CD8-positive, alpha-beta memory T cell (primary cell): ENCODE measurements at regions not wholly inside any gene's neighbourhood (a gene's known extent, or its start where the extent isn't known, plus 50 kb on each side); places are given as distances from the start of the nearest gene placed in this dataset.

Experiments used
- CTCF ChIA-PET: fragments of 350-600 bp; sonication (Branson Sonifier 250); formaldehyde crosslinking; loops from one replicate; lab custom pipeline; 2021; ENCODE audit warnings: antibody characterized with exemption; lab: Charles Lee
- POLR2A ChIA-PET: fragments of 350-600 bp; sonication (Branson Sonifier 250); formaldehyde crosslinking; loops from one replicate; lab custom pipeline; 2021; ENCODE audit warnings: antibody characterized with exemption; lab: Charles Lee
- DNase-seq, 5 donors: peaks; one replicate each; pipeline versions ENCODE4 v3.0.0 to v3.0.0-alpha.2; 2020 to 2022; ENCODE audit warnings: mixed read lengths in 1 of 5
- H3K27ac ChIP-seq: one replicate; pipeline ENCODE4 v1.7.0; 2013; ENCODE audit warnings: low read depth, mild to moderate bottlenecking, low read length, moderate library complexity
- H3K27me3 ChIP-seq: 2 replicates; pipeline ENCODE4 v1.7.0; 2013; ENCODE audit warnings: low read length, mild to moderate bottlenecking; ENCODE audit not compliant: insufficient read depth, poor library complexity, severe bottlenecking
- H3K36me3 ChIP-seq: 2 replicates; pipeline ENCODE4 v1.7.0; 2013; ENCODE audit warnings: mild to moderate bottlenecking, low read length, moderate library complexity; ENCODE audit not compliant: insufficient read depth
- H3K4me1 ChIP-seq: 2 replicates; pipeline ENCODE4 v1.7.0; 2013; ENCODE audit warnings: mild to moderate bottlenecking, low read length, moderate library complexity; ENCODE audit not compliant: insufficient read depth
- H3K4me3 ChIP-seq: 2 replicates; pipeline ENCODE4 v1.7.0; 2013; ENCODE audit warnings: mild to moderate bottlenecking, low read length
- H3K9me3 ChIP-seq: 2 replicates; pipeline ENCODE4 v1.7.0; 2013; ENCODE audit warnings: mild to moderate bottlenecking, low read length
- H3K27ac Mint-ChIP-seq, 8 donors: one replicate each; pipeline ENCODE4 v1.8.0; 2020 to 2021; ENCODE audit warnings: mixed read lengths in 8 of 8, mild to moderate bottlenecking in 6 of 8, inconsistent platforms in 3 of 8, moderate library complexity in 3 of 8
- H3K27me3 Mint-ChIP-seq, 2 donors: one replicate each; pipeline ENCODE4 v1.8.0; 2020 to 2021; ENCODE audit warnings: mixed read lengths in 2 of 2, mild to moderate bottlenecking in 1 of 2, moderate library complexity in 1 of 2
- H3K36me3 Mint-ChIP-seq, 3 donors: one replicate each; pipeline ENCODE4 v1.8.0; 2020 to 2021; ENCODE audit warnings: mixed read lengths in 3 of 3, inconsistent platforms in 1 of 3, mild to moderate bottlenecking in 1 of 3
- H3K4me1 Mint-ChIP-seq, 3 donors: one replicate each; pipeline ENCODE4 v1.8.0; 2020 to 2021; ENCODE audit warnings: mixed read lengths in 3 of 3, inconsistent platforms in 1 of 3, mild to moderate bottlenecking in 1 of 3
- H3K4me3 Mint-ChIP-seq, 7 donors: one replicate each; pipeline ENCODE4 v1.8.0; 2020 to 2021; ENCODE audit warnings: mixed read lengths in 7 of 7, mild to moderate bottlenecking in 6 of 7, moderate library complexity in 4 of 7, inconsistent platforms in 2 of 7
- H3K9me3 Mint-ChIP-seq, 5 donors: one replicate each; pipeline ENCODE4 v1.8.0; 2020 to 2022; ENCODE audit warnings: mixed read lengths in 5 of 5, mild to moderate bottlenecking in 3 of 5, moderate library complexity in 2 of 5, inconsistent platforms in 1 of 5

- Histone ChIP-seq H3K27ac (no peak overlapping the region), H3K9me3 (no peaks in the 10 kb centered on the region), H3K4me3 (no peak overlapping the region), H3K36me3 (no peaks in the 10 kb centered on the region), H3K4me1 (no peaks in the 10 kb centered on the region), H3K27me3 (no peaks in the 10 kb centered on the region)
- H3K27me3 Mint-ChIP-seq = peaks cover 2 to 12% of the 10 kb centered on the region in 2 donors
- no peak for DNase-seq
- no peaks in the 10 kb centered on the region for H3K36me3 Mint-ChIP-seq
- H3K27ac Mint-ChIP-seq = no peak overlapping the region
- no peak overlapping the region for H3K4me3 Mint-ChIP-seq
- no peaks in the 10 kb centered on the region for H3K4me1 Mint-ChIP-seq
- ChIA-PET POLR2A (no interaction called here), CTCF (no interaction called here)
- no peaks in the 10 kb centered on the region for H3K9me3 Mint-ChIP-seq
Measured at GRCh38 chr10:117640406-117640805, 97.9 kb downstream of the EMX2 start.

GRCh38 chr10:117646718-117647117, 104.2 kb downstream of the EMX2 start:
- Mint-ChIP-seq H3K4me1 (no peaks in the 10 kb centered on the region), H3K36me3 (no peaks in the 10 kb centered on the region), H3K4me3 (no peak overlapping the region), H3K27me3 (peaks cover 8 to 11% of the 10 kb centered on the region in 2 donors), H3K9me3 (peaks cover 0 to 2% (median 0%) of the 10 kb centered on the region in 5 donors), H3K27ac (no peak overlapping the region)
- no peaks in the 10 kb centered on the region for H3K27me3 ChIP-seq
- H3K27ac ChIP-seq = no peak overlapping the region
- no peak for DNase-seq
- POLR2A ChIA-PET = no interaction called here
- no peaks in the 10 kb centered on the region for H3K9me3 ChIP-seq
- no peak overlapping the region for H3K4me3 ChIP-seq
- H3K4me1 ChIP-seq = no peaks in the 10 kb centered on the region
- H3K36me3 ChIP-seq = no peaks in the 10 kb centered on the region
- CTCF ChIA-PET = no interaction called here

- POLR2A ChIA-PET = no interaction called here
- Mint-ChIP-seq H3K27ac (no peak overlapping the region), H3K4me3 (no peak overlapping the region), H3K9me3 (peaks cover 0 to 7% (median 0%) of the 10 kb centered on the region in 5 donors), H3K4me1 (no peaks in the 10 kb centered on the region), H3K27me3 (peaks cover 8% of the 10 kb centered on the region in 2 donors), H3K36me3 (no peaks in the 10 kb centered on the region)
- H3K27ac ChIP-seq = no peak overlapping the region
- no peaks in the 10 kb centered on the region for H3K27me3 ChIP-seq
- no peaks in the 10 kb centered on the region for H3K36me3 ChIP-seq
- H3K4me3 ChIP-seq = no peak overlapping the region
- no peaks in the 10 kb centered on the region for H3K9me3 ChIP-seq
- CTCF ChIA-PET = no interaction called here
- DNase-seq = no peak
- no peaks in the 10 kb centered on the region for H3K4me1 ChIP-seq
Measured at GRCh38 chr10:117647306-117647705, 104.8 kb downstream of the EMX2 start.

- POLR2A ChIA-PET = no interaction called here
- Histone ChIP-seq H3K4me3 (no peak overlapping the region), H3K36me3 (no peaks in the 10 kb centered on the region), H3K4me1 (no peaks in the 10 kb centered on the region), H3K9me3 (no peaks in the 10 kb centered on the region), H3K27ac (no peak overlapping the region), H3K27me3 (no peaks in the 10 kb centered on the region)
- H3K27ac Mint-ChIP-seq = no peak overlapping the region
- H3K9me3 Mint-ChIP-seq = peaks cover 0 to 8% (median 4%) of the 10 kb centered on the region in 5 donors
- peaks cover 4 to 8% of the 10 kb centered on the region in 2 donors for H3K27me3 Mint-ChIP-seq
- H3K4me3 Mint-ChIP-seq = no peak overlapping the region
- CTCF ChIA-PET = no interaction called here
- H3K36me3 Mint-ChIP-seq = no peaks in the 10 kb centered on the region
- H3K4me1 Mint-ChIP-seq = no peaks in the 10 kb centered on the region
- DNase-seq = no peak
Measured at GRCh38 chr10:117651121-117651520, 108.6 kb downstream of the EMX2 start.

GRCh38 chr10:117652228-117653169, 110.0 kb downstream of the EMX2 start:
- H3K36me3 Mint-ChIP-seq = no peaks in the 10 kb centered on the region
- ChIA-PET POLR2A (no interaction called here), CTCF (no interaction called here)
- no peak overlapping the region for H3K4me3 ChIP-seq
- H3K27ac ChIP-seq = no peak overlapping the region
- H3K9me3 Mint-ChIP-seq = peaks cover 0 to 8% (median 4%) of the 10 kb centered on the region in 5 donors
- no peak overlapping the region for H3K27ac Mint-ChIP-seq
- H3K9me3 ChIP-seq = no peaks in the 10 kb centered on the region
- H3K36me3 ChIP-seq = no peaks in the 10 kb centered on the region
- H3K4me1 ChIP-seq = no peaks in the 10 kb centered on the region
- no peak overlapping the region for H3K4me3 Mint-ChIP-seq
- no peaks in the 10 kb centered on the region for H3K27me3 ChIP-seq
- peaks cover 0 to 2% of the 10 kb centered on the region in 2 donors for H3K27me3 Mint-ChIP-seq
- no peak for DNase-seq
- H3K4me1 Mint-ChIP-seq = peaks cover 0 to 4% (median 0%) of the 10 kb centered on the region in 3 donors

GRCh38 chr10:117653170-117653515, 110.6 kb downstream of the EMX2 start:
- no peaks in the 10 kb centered on the region for H3K36me3 ChIP-seq
- H3K4me1 ChIP-seq = no peaks in the 10 kb centered on the region
- H3K27ac Mint-ChIP-seq = no peak overlapping the region
- H3K9me3 Mint-ChIP-seq = peaks cover 0 to 8% (median 4%) of the 10 kb centered on the region in 5 donors
- no peak overlapping the region for H3K27ac ChIP-seq
- peaks cover 0 to 2% of the 10 kb centered on the region in 2 donors for H3K27me3 Mint-ChIP-seq
- CTCF ChIA-PET = no interaction called here
- no peak for DNase-seq
- no peak overlapping the region for H3K4me3 Mint-ChIP-seq
- H3K4me3 ChIP-seq = no peak overlapping the region
- no peaks in the 10 kb centered on the region for H3K9me3 ChIP-seq
- H3K27me3 ChIP-seq = no peaks in the 10 kb centered on the region
- no peaks in the 10 kb centered on the region for H3K36me3 Mint-ChIP-seq
- POLR2A ChIA-PET = no interaction called here
- H3K4me1 Mint-ChIP-seq = peaks cover 0 to 4% (median 0%) of the 10 kb centered on the region in 3 donors

GRCh38 chr10:117654105-117654504, 111.6 kb downstream of the EMX2 start:
- H3K4me1 Mint-ChIP-seq = peaks cover 0 to 4% (median 0%) of the 10 kb centered on the region in 3 donors
- Histone ChIP-seq H3K36me3 (no peaks in the 10 kb centered on the region), H3K4me3 (no peak overlapping the region), H3K27me3 (no peaks in the 10 kb centered on the region), H3K27ac (no peak overlapping the region), H3K4me1 (no peaks in the 10 kb centered on the region), H3K9me3 (no peaks in the 10 kb centered on the region)
- no peaks in the 10 kb centered on the region for H3K36me3 Mint-ChIP-seq
- H3K27me3 Mint-ChIP-seq = peaks cover 0 to 4% of the 10 kb centered on the region in 2 donors
- CTCF ChIA-PET = no interaction called here
- no peak overlapping the region for H3K4me3 Mint-ChIP-seq
- DNase-seq = no peak
- peaks cover 0 to 8% (median 4%) of the 10 kb centered on the region in 5 donors for H3K9me3 Mint-ChIP-seq
- H3K27ac Mint-ChIP-seq = no peak overlapping the region
- POLR2A ChIA-PET = no interaction called here

GRCh38 chr10:117656385-117657367, 114.1 kb downstream of the EMX2 start:
- Histone ChIP-seq H3K27me3 (no peaks in the 10 kb centered on the region), H3K9me3 (no peaks in the 10 kb centered on the region), H3K4me1 (no peaks in the 10 kb centered on the region), H3K36me3 (no peaks in the 10 kb centered on the region), H3K4me3 (no peak overlapping the region), H3K27ac (no peak overlapping the region)
- H3K36me3 Mint-ChIP-seq = no peaks in the 10 kb centered on the region
- DNase-seq = no peak
- peaks cover 0 to 2% of the 10 kb centered on the region in 2 donors for H3K27me3 Mint-ChIP-seq
- POLR2A ChIA-PET = no interaction called here
- peaks cover 0 to 6% (median 4%) of the 10 kb centered on the region in 5 donors for H3K9me3 Mint-ChIP-seq
- no peak overlapping the region for H3K4me3 Mint-ChIP-seq
- CTCF ChIA-PET = no interaction called here
- peaks cover 0 to 4% (median 0%) of the 10 kb centered on the region in 3 donors for H3K4me1 Mint-ChIP-seq
- no peak overlapping the region for H3K27ac Mint-ChIP-seq
